Muscle layer of duodenum (tissue), 2 donors: ENCODE measurements at regions not wholly inside any gene's neighbourhood (a gene's known extent, or its start where the extent isn't known, plus 50 kb on each side); places are given as distances from the start of the nearest gene placed in this dataset.

Experiments
- H3K27ac ChIP-seq: one replicate; pipeline ENCODE4 v1.7.0; 2013; ENCODE audit warnings: mild to moderate bottlenecking, low read length
- H3K27me3 ChIP-seq: one replicate; pipeline ENCODE4 v1.7.0; 2013; ENCODE audit warnings: low read depth, mild to moderate bottlenecking, control low read depth, low read length
- H3K36me3 ChIP-seq, 2 donors: one replicate each; pipeline ENCODE4 v1.7.0; 2013; ENCODE audit warnings: low read length in 2 of 2, control low read depth in 1 of 2, mild to moderate bottlenecking in 1 of 2; ENCODE audit not compliant: insufficient read depth in 2 of 2, control insufficient read depth in 1 of 2
- H3K4me1 ChIP-seq, 2 donors: one replicate each; pipeline ENCODE4 v1.7.0; 2013; ENCODE audit warnings: low read length in 2 of 2, mild to moderate bottlenecking in 2 of 2, control low read depth in 1 of 2, moderate library complexity in 1 of 2; ENCODE audit not compliant: insufficient read depth in 2 of 2, control insufficient read depth in 1 of 2
- H3K4me3 ChIP-seq, 2 donors: one replicate each; pipeline ENCODE4 v1.7.0; 2013; ENCODE audit warnings: low read length in 2 of 2, low read depth in 1 of 2, mild to moderate bottlenecking in 1 of 2
- H3K9me3 ChIP-seq, 2 donors: one replicate each; pipeline ENCODE4 v1.7.0; 2013; ENCODE audit warnings: low read length in 2 of 2, control low read depth in 1 of 2, mild to moderate bottlenecking in 1 of 2; ENCODE audit not compliant: control insufficient read depth in 1 of 2
- donor health status: healthy.

DNA sequence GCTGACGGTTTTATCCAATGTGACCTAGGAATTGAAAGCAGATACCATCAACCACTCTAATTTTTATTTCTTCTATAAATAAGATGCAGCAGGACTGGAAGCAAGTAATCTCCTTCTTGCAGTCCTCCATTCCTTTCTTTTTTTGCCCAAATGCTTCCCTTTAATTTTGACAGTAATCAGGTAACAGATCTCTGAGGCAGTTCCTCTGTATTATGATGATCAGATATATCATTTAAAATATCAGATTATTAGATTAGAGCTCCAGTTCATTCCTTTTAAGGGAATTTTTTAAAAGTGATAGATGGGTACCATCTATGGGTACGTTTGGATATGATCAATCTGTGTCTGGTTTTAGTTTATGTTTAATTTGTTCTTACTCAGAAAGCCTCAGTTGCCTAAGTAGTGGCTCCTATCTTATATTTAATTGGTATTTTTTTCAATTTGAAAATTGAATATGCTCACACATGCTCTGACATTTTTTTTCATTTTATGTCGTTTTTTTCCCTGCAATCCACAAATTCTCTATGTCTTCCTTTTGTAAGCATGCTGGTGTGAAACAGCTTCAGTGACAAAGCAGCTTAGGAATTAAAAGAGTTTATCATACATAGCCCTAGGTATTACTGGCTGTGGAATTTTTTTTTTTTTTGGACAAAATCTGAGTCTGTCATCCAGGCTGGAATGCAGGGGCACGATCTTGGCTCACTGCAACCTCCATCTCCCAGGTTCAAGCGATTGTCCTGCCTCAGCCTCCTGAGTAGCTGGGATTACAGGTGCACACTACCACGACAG is 73.7 kb upstream of the ANK2 start:
- Histone ChIP-seq H3K4me1 (peaks cover 0 to 4% of the 10 kb centered on the region in 2 donors), H3K4me3 (no peak overlapping the region), H3K27ac (no peak overlapping the region), H3K9me3 (no peaks in the 10 kb centered on the region), H3K27me3 (no peaks in the 10 kb centered on the region), H3K36me3 (no peaks in the 10 kb centered on the region)

- Histone ChIP-seq H3K4me1 (peaks cover 0 to 3% of the 10 kb centered on the region in 2 donors), H3K4me3 (no peak overlapping the region), H3K36me3 (no peaks in the 10 kb centered on the region), H3K27me3 (no peaks in the 10 kb centered on the region), H3K27ac (no peak overlapping the region), H3K9me3 (no peaks in the 10 kb centered on the region)
Measured at GRCh38 chr4:112978691-112979472, 70.6 kb upstream of the ANK2 start.

- no peaks in the 10 kb centered on the region for H3K4me1 ChIP-seq
- no peak overlapping the region for H3K27ac ChIP-seq
- H3K4me3 ChIP-seq: no peak overlapping the region
- no peaks in the 10 kb centered on the region for H3K9me3 ChIP-seq
- no peaks in the 10 kb centered on the region for H3K27me3 ChIP-seq
- H3K36me3 ChIP-seq: no peaks in the 10 kb centered on the region
Measured at GRCh38 chr4:112979881-112980421, 69.5 kb upstream of the ANK2 start.

- Histone ChIP-seq H3K4me3 (no peak overlapping the region), H3K27me3 (no peaks in the 10 kb centered on the region), H3K36me3 (no peaks in the 10 kb centered on the region), H3K4me1 (no peaks in the 10 kb centered on the region), H3K27ac (no peak overlapping the region), H3K9me3 (no peaks in the 10 kb centered on the region)
Measured at GRCh38 chr4:112982680-112983079, 66.8 kb upstream of the ANK2 start.

- Histone ChIP-seq H3K4me1 (no peaks in the 10 kb centered on the region), H3K27ac (no peak overlapping the region), H3K27me3 (no peaks in the 10 kb centered on the region), H3K4me3 (no peak overlapping the region), H3K36me3 (no peaks in the 10 kb centered on the region), H3K9me3 (no peaks in the 10 kb centered on the region)
Measured at GRCh38 chr4:112994732-112995464, 54.6 kb upstream of the ANK2 start.
